ENCODE measurements at regions not wholly inside any gene's neighbourhood (a gene's known extent, or its start where the extent isn't known, plus 50 kb on each side); places are given as distances from the start of the nearest gene placed in this dataset.
A peak's percentile ranks its signal among the peaks of the same experiment; 100 is the strongest.

GRCh38 chr1:234897390-234897749, 231.3 kb downstream of the TOMM20 start:
- Histone ChIP-seq H3K27me3 (no peaks in the 10 kb centered on the region), H3K9me3 (no peaks in the 10 kb centered on the region), H3K4me3 (no peak overlapping the region), H3K27ac (peak overlapping the region in 1 of 4 donors; percentile 27), H3K4me1 (peaks cover 0 to 26% (median 10%) of the 10 kb centered on the region in 4 donors), H3K36me3 (no peaks in the 10 kb centered on the region)
- intact Hi-C loops (cut with DNase I), result no loop called here
- no peak for TF ChIP-seq EP300 (IDR thresholded peaks at IDR 0.05)
- TF ChIP-seq POLR2AphosphoS5 (IDR thresholded peaks at IDR 0.05), result no peak
- 71 to 76% methylated on average over 4 of the region's 4 CpGs for WGBS, 2 donors
- DNase-seq, result no peak

- H3K27ac ChIP-seq, result peak overlapping the region in 1 of 4 donors; percentile 27
- no peak overlapping the region for H3K4me3 ChIP-seq
- no peaks in the 10 kb centered on the region for H3K36me3 ChIP-seq
- intact Hi-C loops (cut with DNase I), result no loop called here
- H3K4me1 ChIP-seq, result peaks cover 0 to 26% (median 10%) of the 10 kb centered on the region in 4 donors
- TF ChIP-seq EP300 (IDR thresholded peaks at IDR 0.05), result no peak
- no peak for TF ChIP-seq POLR2AphosphoS5 (IDR thresholded peaks at IDR 0.05)
- no peak for TF ChIP-seq CTCF (IDR thresholded peaks at IDR 0.05)
- no peaks in the 10 kb centered on the region for H3K9me3 ChIP-seq
- no peak for DNase-seq
- WGBS, 2 donors, result 89% methylated on average over 15 of the region's 15 CpGs
- no peaks in the 10 kb centered on the region for H3K27me3 ChIP-seq
Measured at GRCh38 chr1:234896477-234897389, 231.9 kb downstream of the TOMM20 start.

GRCh38 chr1:234893725-234894630, 234.7 kb downstream of the TOMM20 start:
- H3K36me3 ChIP-seq, result no peaks in the 10 kb centered on the region
- TF ChIP-seq POLR2AphosphoS5 (IDR thresholded peaks at IDR 0.05) (peak in 1 of 4 donors; percentile 9), CTCF (IDR thresholded peaks at IDR 0.05) (no peak)
- no peak overlapping the region for H3K27ac ChIP-seq
- no peaks in the 10 kb centered on the region for H3K9me3 ChIP-seq
- no peaks in the 10 kb centered on the region for H3K27me3 ChIP-seq
- intact Hi-C loops (cut with DNase I), result no loop called here
- DNase-seq, result no peak
- peaks cover 0 to 22% (median 10%) of the 10 kb centered on the region in 4 donors for H3K4me1 ChIP-seq
- H3K4me3 ChIP-seq, result no peak overlapping the region
- 43 to 64% methylated on average over 11 of the region's 11 CpGs for WGBS, 2 donors

GRCh38 chr1:234893359-234893724, 235.3 kb downstream of the TOMM20 start:
- intact Hi-C loops (cut with DNase I), result no loop called here
- 90 to 92% methylated on average over 6 of the region's 6 CpGs for WGBS, 2 donors

More at GRCh38 chr1:234893359-234893724, 235.3 kb downstream of the TOMM20 start:
- no peak overlapping the region for H3K27ac ChIP-seq
- no peaks in the 10 kb centered on the region for H3K36me3 ChIP-seq
- no peak for DNase-seq
- H3K27me3 ChIP-seq, result no peaks in the 10 kb centered on the region
- no peak overlapping the region for H3K4me3 ChIP-seq
- no peaks in the 10 kb centered on the region for H3K9me3 ChIP-seq
- peaks cover 0 to 22% (median 10%) of the 10 kb centered on the region in 4 donors for H3K4me1 ChIP-seq
- TF ChIP-seq POLR2AphosphoS5 (IDR thresholded peaks at IDR 0.05), result no peak
- no peak for TF ChIP-seq EP300 (IDR thresholded peaks at IDR 0.05)
- no peak for TF ChIP-seq POLR2A (IDR thresholded peaks at IDR 0.05)
- no peak for TF ChIP-seq CTCF (IDR thresholded peaks at IDR 0.05)
